SH-SY5Y (cell line): ENCODE measurements at regions not wholly inside any gene's neighbourhood (a gene's known extent, or its start where the extent isn't known, plus 50 kb on each side); places are given as distances from the start of the nearest gene placed in this dataset.
A peak's percentile ranks its signal among the peaks of the same experiment; 100 is the strongest.

Source experiments
- GATA2 ChIP-seq: IDR thresholded peaks from 2 replicates; pipeline ENCODE4 v1.6.1; 2011; ENCODE audit warnings: mild to moderate bottlenecking, low read depth, low read length
- GATA3 ChIP-seq: IDR thresholded peaks from 2 replicates; pipeline ENCODE4 v1.6.1; 2011; ENCODE audit warnings: low read depth, mild to moderate bottlenecking, low read length, moderate library complexity

- TF ChIP-seq GATA2: no peak
- no peak for TF ChIP-seq GATA3
These were observed 171.3 kb downstream of the ANKRD60 start for GRCh38 chr20:58056921-58057686.

GRCh38 chr20:58056021-58056591 lies 172.3 kb downstream of the ANKRD60 start:
- TF ChIP-seq GATA3 (no peak), GATA2 (no peak)

- TF ChIP-seq GATA2: no peak
- no peak for TF ChIP-seq GATA3
These were observed 173.6 kb downstream of the ANKRD60 start for GRCh38 chr20:58054780-58055373.

GRCh38 chr20:58054082-58054779 lies 174.2 kb downstream of the ANKRD60 start:
- TF ChIP-seq GATA3 (no peak), GATA2 (no peak)

GRCh38 chr20:58053391-58054055 lies 174.9 kb downstream of the ANKRD60 start:
- TF ChIP-seq GATA2 (no peak), GATA3 (no peak)

DNA sequence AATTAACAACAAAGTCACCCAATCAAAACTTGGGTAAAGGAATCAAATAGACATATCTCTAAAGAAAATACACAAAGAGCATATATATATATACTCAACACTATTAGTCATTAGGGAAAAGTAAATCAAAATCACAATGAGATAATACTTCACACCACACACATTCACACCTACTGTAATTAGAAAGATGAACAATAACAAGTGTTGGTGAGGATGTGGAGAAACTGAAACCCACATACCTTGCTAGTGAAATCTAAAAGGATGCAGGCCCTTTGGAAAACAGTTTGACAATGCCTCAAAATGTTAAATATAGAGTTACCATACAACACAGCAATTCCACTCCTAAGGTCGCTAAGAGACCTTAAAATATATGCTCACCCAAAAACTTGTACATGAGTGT lies 177.1 kb downstream of the ANKRD60 start:
- TF ChIP-seq GATA3 (no peak), GATA2 (no peak)

GRCh38 chr20:58048096-58048702 lies 180.3 kb downstream of the ANKRD60 start:
- TF ChIP-seq GATA2 (no peak), GATA3 (no peak)

DNA sequence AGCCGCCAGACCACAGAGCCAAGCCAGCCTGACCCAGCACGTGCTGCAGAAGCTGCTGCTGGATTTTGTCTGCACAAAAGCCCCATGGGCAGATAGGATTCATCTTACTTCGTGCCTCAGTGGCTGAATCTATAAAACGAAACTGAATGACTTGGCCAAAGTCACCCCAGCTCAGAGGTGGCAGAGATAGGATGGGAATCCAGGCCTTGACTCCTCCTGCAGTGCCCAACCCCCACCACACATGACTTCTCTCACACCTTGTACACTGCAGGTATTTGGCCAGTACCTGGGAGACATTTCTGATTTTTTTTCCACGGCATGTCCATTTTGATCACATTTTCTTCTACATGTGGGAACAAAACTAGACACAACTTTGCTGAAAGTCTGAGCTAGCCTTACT lies 182.1 kb downstream of the ANKRD60 start:
- TF ChIP-seq GATA3 (no peak), GATA2 (no peak)

DNA sequence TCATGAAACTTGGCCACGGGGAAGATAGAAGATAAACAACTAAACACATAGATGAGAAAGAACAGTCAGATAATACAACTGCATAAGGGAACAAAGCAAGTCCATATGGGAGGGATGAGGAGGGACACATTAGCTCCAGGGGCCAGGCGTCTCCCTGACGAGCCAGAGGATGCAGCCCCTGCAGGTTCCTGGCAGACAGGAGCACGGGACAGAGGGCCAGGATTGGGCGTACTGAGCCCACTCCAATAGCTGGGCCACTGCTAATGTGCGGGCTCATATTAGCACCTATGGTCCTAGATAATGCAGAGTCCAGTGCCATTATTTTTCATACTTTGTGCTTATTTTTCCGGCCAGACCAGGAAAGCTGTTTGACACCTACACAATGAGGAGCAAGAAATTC lies 182.9 kb downstream of the ANKRD60 start:
- 0 out of 2 replicates have a peak, but pooled peaks have one; percentile 17 for TF ChIP-seq GATA2
- no peak for TF ChIP-seq GATA3

DNA sequence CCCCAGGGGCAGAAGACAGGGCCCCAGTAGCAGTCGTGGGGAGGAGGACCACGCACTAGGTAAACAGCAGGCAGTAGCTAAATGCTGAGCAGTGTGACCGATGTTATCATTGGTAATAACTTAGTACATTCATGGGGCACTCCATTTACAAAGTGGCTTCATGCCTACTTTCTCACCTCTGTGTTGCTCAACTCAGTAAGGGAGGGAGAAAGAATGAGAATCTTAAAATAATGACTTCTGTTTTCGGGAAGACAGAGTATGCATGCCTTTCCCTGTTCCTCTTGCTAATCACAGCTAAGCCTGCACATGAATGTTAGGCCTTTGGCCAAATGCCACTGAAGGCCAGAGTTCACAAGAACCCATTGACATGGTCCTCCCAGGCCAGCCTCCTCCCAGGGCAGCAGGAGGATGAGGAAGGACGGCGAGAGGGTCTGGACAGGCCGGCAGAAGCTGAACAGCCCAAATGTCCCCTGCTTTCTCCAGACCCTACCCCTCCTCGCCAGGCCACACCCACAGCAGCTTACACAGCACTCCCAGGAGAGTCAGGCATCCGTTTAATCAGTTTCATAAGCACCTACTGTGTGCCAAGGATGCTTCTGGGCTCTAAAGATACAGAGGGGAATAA lies 183.4 kb downstream of the ANKRD60 start:
- TF ChIP-seq GATA2: no peak
- no peak for TF ChIP-seq GATA3

DNA sequence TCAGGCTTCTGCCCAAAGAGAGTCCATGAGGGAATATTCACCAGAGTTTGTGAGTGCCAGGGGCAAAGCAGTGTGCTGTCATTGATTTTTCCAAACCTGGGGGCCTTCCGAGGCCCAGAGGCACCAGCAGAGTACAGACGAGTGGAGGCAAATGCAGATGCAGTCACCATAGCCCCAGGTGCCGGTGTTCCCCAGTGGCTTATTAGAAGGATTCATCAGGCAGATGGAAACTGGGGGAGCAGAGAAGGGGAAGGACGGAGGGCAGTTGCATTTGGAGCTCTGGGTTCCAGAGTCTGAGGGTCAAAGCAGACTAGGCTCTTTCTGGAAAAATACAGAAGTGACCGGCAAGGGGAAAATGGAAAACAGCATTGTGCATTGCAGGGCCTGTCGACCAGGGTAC lies 184.2 kb downstream of the ANKRD60 start:
- TF ChIP-seq GATA3: no peak
- TF ChIP-seq GATA2: no peak

GRCh38 chr20:58043236-58044140 lies 185.0 kb downstream of the ANKRD60 start:
- TF ChIP-seq GATA2: no peak
- TF ChIP-seq GATA3: no peak

GRCh38 chr20:58042591-58042990 lies 185.9 kb downstream of the ANKRD60 start:
- TF ChIP-seq GATA3: no peak
- TF ChIP-seq GATA2: no peak
